Adrenal gland (tissue), 9 donors: ENCODE measurements at regions not wholly inside any gene's neighbourhood (a gene's known extent, or its start where the extent isn't known, plus 50 kb on each side); places are given as distances from the start of the nearest gene placed in this dataset.

ENCODE experiments used
- DNase-seq, 7 donors: peaks; one replicate each; pipeline ENCODE4 v3.0.0-alpha.2; 2019 to 2020
- H3K27ac ChIP-seq, 5 donors: fragments of 200-600 bp; sonication (generic) in 4 of 5; 1 replicate in 3 of 5; 2 replicates in 2 of 5; pipeline versions ENCODE4 v1.5.1 to v1.8.0; 2016 to 2020; ENCODE audit warnings: mild to moderate bottlenecking in 1 of 5
- H3K27me3 ChIP-seq: fragments of 200-600 bp; 2 replicates; pipeline ENCODE4 v1.8.0; 2021
- H3K36me3 ChIP-seq, 2 donors: fragments of 200-600 bp; replicated peaks in 1 of 2; 1 replicate in 1 of 2; 2 replicates in 1 of 2; pipeline versions ENCODE4 v1.5.1 to v1.8.0; 2018 to 2022
- H3K4me1 ChIP-seq, 2 donors: fragments of 200-600 bp; replicated peaks in 1 of 2; 1 replicate in 1 of 2; 2 replicates in 1 of 2; pipeline versions ENCODE4 v1.5.1 to v1.8.0; 2018 to 2021
- H3K4me3 ChIP-seq, 4 donors: fragments of 200-600 bp; sonication (generic) in 3 of 4; one replicate each; pipeline ENCODE4 v1.5.1; 2016 to 2018
- H3K9me3 ChIP-seq, 3 donors: fragments of 200-600 bp; sonication (generic) in 1 of 3; replicated peaks in 1 of 3; 1 replicate in 2 of 3; 2 replicates in 1 of 3; pipeline versions ENCODE4 v1.5.1 to v1.8.0; 2016 to 2021
- CTCF ChIP-seq, 6 experiments: fragments of 450-650 bp in 4 of 6; fragments of 200-600 bp in 2 of 6; sonication (generic) in 1 of 6; IDR thresholded peaks; 1 replicate in 5 of 6; 2 replicates in 1 of 6; pipeline versions ENCODE4 v1.5.1 to v1.8.0; 2016 to 2021; ENCODE audit warnings: antibody characterized with exemption in 6 of 6, mild to moderate bottlenecking in 2 of 6, moderate library complexity in 1 of 6
- POLR2A ChIP-seq, 2 donors: fragments of 450-650 bp; IDR thresholded peaks; one replicate each; pipeline ENCODE4 v1.6.1; 2017; ENCODE audit warnings: antibody characterized with exemption in 2 of 2, mild to moderate bottlenecking in 2 of 2, moderate library complexity in 1 of 2
- WGBS, 4 donors: extraction: QIAGEN DNeasy Blood & Tissue Kit in 2 of 4; methylation state at CpG; one replicate each; pipeline versions ENCODE4 v1.1.5 to v1.1.7; 2013 to 2017; 5-methylcytosine and 5-hydroxymethylcytosine counted together
- intact Hi-C, 2 donors: fragments of 100-400 bp; cut with DNase I; formaldehyde crosslinking; loops; one replicate each; pipeline versions ENCODE4 v1.14.1 to v1.15.0; 2022 to 2023
- donor health status: healthy with polysubstance abuse.
- donor health status: Bipolar disorder and iron deficiency.
- donor health status: DM: yes; HTN: yes; CAD: no.
- donor health status: DM: no; HTN: no; CAD: no.
- donor health status: DM: no; HTN: no; CAD: no.

GRCh38 chr5:135706893-135707292, 127.6 kb upstream of the SLC25A48 start:
- no peak for DNase-seq
- intact Hi-C loops: no loop called here
- Histone ChIP-seq H3K27me3 (no peaks in the 10 kb centered on the region), H3K27ac (no peak overlapping the region), H3K4me3 (no peak overlapping the region), H3K36me3 (no peaks in the 10 kb centered on the region), H3K4me1 (no peaks in the 10 kb centered on the region), H3K9me3 (no peaks in the 10 kb centered on the region)
- 77 to 92% (median 89%) methylated on average over 4 of the region's 4 CpGs for WGBS, 4 donors
- TF ChIP-seq CTCF (IDR thresholded peaks at IDR 0.05): no peak
- no peak for TF ChIP-seq POLR2A (IDR thresholded peaks at IDR 0.05)

GRCh38 chr5:135706474-135706873, 127.7 kb upstream of the CXCL14 start:
- H3K4me1 ChIP-seq: no peaks in the 10 kb centered on the region
- no peaks in the 10 kb centered on the region for H3K36me3 ChIP-seq
- H3K27me3 ChIP-seq: no peaks in the 10 kb centered on the region
- TF ChIP-seq POLR2A (IDR thresholded peaks at IDR 0.05) (no peak), CTCF (IDR thresholded peaks at IDR 0.05) (no peak)
- no peak for DNase-seq
- 85 to 95% (median 90%) methylated on average over 8 of the region's 8 CpGs for WGBS, 4 donors
- no peaks in the 10 kb centered on the region for H3K9me3 ChIP-seq
- intact Hi-C loops: no loop called here
- H3K4me3 ChIP-seq: no peak overlapping the region
- H3K27ac ChIP-seq: no peak overlapping the region

- no peak for DNase-seq
- TF ChIP-seq POLR2A (IDR thresholded peaks at IDR 0.05) (no peak), CTCF (IDR thresholded peaks at IDR 0.05) (no peak)
- H3K4me1 ChIP-seq: no peaks in the 10 kb centered on the region
- H3K9me3 ChIP-seq: no peaks in the 10 kb centered on the region
- no peaks in the 10 kb centered on the region for H3K36me3 ChIP-seq
- intact Hi-C loops: no loop called here
- no peak overlapping the region for H3K27ac ChIP-seq
- H3K27me3 ChIP-seq: no peaks in the 10 kb centered on the region
- no peak overlapping the region for H3K4me3 ChIP-seq
- WGBS, 4 donors: 74 to 95% (median 76%) methylated on average over 5 of the region's 5 CpGs
These were observed 127.2 kb upstream of the CXCL14 start for GRCh38 chr5:135705941-135706466.

- H3K9me3 ChIP-seq: no peaks in the 10 kb centered on the region
- H3K4me1 ChIP-seq: no peaks in the 10 kb centered on the region
- intact Hi-C loops: no loop called here
- DNase-seq: peak; percentile 22 to 64 (median 29)
- H3K36me3 ChIP-seq: no peaks in the 10 kb centered on the region
- no peak overlapping the region for H3K27ac ChIP-seq
- no peak overlapping the region for H3K4me3 ChIP-seq
- no peak for TF ChIP-seq POLR2A (IDR thresholded peaks at IDR 0.05)
- no peak for TF ChIP-seq CTCF (IDR thresholded peaks at IDR 0.05)
- 40 to 52% (median 46%) methylated on average over 5 of the region's 5 CpGs for WGBS, 4 donors
- no peaks in the 10 kb centered on the region for H3K27me3 ChIP-seq
These were observed 126.4 kb upstream of the CXCL14 start for GRCh38 chr5:135705141-135705631.
